Ishikawa (cell line): ENCODE measurements at regions not wholly inside any gene's neighbourhood (a gene's known extent, or its start where the extent isn't known, plus 50 kb on each side); places are given as distances from the start of the nearest gene placed in this dataset.

Source experiments
- EP300 ChIP-seq: IDR thresholded peaks from 2 replicates; pipeline ENCODE4 v1.6.1; 2012; ENCODE audit warnings: borderline replicate concordance
- FOXM1 ChIP-seq: IDR thresholded peaks from 2 replicates; pipeline ENCODE4 v1.6.1; 2012; ENCODE audit warnings: low read depth, borderline replicate concordance
- RAD21 ChIP-seq: IDR thresholded peaks from 2 replicates; pipeline ENCODE4 v1.6.1; 2012; ENCODE audit warnings: low read depth
- USF1 ChIP-seq: IDR thresholded peaks from 2 replicates; pipeline ENCODE4 v1.6.1; 2012
- YY1 ChIP-seq: IDR thresholded peaks from 2 replicates; pipeline ENCODE4 v1.6.1; 2012; ENCODE audit warnings: low read depth
- ZBTB7A ChIP-seq: IDR thresholded peaks from 2 replicates; pipeline ENCODE4 v1.6.1; 2012; ENCODE audit warnings: low read depth
- TF ChIP-seq, protein P1 (sequence below): IDR thresholded peaks from 2 replicates; pipeline ENCODE4 v1.6.1; 2012; ENCODE audit warnings: low read depth, mild to moderate bottlenecking

- TF ChIP-seq FOXM1 (no peak), ZBTB7A (no peak), RAD21 (no peak), USF1 (no peak), EP300 (no peak), YY1 (no peak)
- TF ChIP-seq, protein P1, sequence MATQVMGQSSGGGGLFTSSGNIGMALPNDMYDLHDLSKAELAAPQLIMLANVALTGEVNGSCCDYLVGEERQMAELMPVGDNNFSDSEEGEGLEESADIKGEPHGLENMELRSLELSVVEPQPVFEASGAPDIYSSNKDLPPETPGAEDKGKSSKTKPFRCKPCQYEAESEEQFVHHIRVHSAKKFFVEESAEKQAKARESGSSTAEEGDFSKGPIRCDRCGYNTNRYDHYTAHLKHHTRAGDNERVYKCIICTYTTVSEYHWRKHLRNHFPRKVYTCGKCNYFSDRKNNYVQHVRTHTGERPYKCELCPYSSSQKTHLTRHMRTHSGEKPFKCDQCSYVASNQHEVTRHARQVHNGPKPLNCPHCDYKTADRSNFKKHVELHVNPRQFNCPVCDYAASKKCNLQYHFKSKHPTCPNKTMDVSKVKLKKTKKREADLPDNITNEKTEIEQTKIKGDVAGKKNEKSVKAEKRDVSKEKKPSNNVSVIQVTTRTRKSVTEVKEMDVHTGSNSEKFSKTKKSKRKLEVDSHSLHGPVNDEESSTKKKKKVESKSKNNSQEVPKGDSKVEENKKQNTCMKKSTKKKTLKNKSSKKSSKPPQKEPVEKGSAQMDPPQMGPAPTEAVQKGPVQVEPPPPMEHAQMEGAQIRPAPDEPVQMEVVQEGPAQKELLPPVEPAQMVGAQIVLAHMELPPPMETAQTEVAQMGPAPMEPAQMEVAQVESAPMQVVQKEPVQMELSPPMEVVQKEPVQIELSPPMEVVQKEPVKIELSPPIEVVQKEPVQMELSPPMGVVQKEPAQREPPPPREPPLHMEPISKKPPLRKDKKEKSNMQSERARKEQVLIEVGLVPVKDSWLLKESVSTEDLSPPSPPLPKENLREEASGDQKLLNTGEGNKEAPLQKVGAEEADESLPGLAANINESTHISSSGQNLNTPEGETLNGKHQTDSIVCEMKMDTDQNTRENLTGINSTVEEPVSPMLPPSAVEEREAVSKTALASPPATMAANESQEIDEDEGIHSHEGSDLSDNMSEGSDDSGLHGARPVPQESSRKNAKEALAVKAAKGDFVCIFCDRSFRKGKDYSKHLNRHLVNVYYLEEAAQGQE, result no peak
Observed at GRCh38 chr7:41808541-41808940, 105.7 kb upstream of the INHBA start.
